Skeletal muscle cell (primary cell): ENCODE measurements at regions not wholly inside any gene's neighbourhood (a gene's known extent, or its start where the extent isn't known, plus 50 kb on each side); places are given as distances from the start of the nearest gene placed in this dataset.

Experiments
- DNase-seq: peaks from one replicate; pipeline ENCODE4 v3.0.0-alpha.2; 2010; ENCODE audit warnings: low read depth
- H3K4me3 ChIP-seq: 2 replicates; pipeline ENCODE4 v1.5.1; 2011; ENCODE audit warnings: low read depth, mild to moderate bottlenecking, control low read depth, low read length, moderate library complexity

- H3K4me3 ChIP-seq: no peak overlapping the region
- no peak for DNase-seq
Measured at GRCh38 chrX:144379156-144379555, 495.3 kb downstream of the UBE2NL start.

- no peak for DNase-seq
- no peak overlapping the region for H3K4me3 ChIP-seq
Measured at GRCh38 chrX:144388738-144389137, 504.9 kb downstream of the UBE2NL start.
